ENCODE measurements at regions not wholly inside any gene's neighbourhood (a gene's known extent, or its start where the extent isn't known, plus 50 kb on each side); places are given as distances from the start of the nearest gene placed in this dataset.

DNA sequence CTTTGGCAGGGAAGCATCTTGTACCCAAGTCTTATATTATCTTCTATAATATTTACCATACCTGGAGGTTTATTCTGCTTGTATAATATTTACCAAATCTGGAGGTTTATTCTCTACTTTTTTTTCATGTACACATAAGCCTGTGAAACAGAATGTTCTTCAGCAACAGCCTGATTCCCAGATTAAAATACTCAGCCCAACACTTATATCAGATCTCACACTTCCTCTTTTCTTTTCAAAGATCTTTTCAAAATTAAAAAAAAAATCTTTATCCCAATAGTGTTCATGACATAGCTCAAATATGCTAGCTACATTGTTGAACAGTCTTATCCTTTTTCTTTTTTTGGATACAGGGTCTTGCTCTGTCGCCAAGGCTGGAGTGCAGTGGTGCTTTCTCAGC lies 300.7 kb downstream of the LMO7 start:
- DNase-seq (ENCODE audit: low read depth), result no peak

DNA sequence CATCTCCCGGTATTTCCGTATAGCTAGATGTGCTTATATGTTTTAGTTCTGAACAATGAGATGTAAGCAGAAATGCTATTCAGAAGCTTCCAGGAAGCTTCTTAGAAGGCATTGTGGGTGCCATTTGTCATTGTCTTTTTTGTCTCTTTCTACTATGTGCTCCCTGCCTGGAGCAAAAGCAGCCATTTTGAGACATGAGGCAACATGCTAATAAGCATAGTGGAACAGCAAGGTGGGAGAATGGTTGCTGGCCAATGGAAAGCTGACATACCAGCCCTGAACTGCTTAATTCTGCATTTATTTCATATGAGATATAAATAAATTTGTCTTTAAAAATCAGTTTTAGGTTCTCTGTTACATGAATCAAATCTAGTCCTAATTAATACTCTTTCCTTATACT lies 299.7 kb downstream of the LMO7 start:
- no peak for DNase-seq (ENCODE audit: low read depth)

DNA sequence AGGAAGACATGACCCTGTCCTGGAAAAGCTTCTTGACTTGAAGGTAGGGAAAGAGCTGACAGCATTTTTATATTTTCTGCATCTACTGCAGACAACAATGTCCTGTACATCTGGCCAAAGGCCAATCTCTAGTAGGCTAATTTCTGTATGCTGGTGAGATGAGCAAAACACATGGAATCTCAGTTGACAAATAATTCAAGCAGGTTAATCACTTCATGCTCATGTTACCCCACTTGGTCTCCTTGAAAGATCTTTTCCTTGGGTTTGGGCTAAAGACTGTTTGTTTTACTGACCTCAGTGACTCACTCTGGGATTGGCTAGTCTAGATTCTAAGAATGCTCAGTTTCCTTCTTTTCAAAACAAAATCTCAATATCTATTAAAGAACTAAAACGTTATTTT lies 298.8 kb downstream of the LMO7 start:
- DNase-seq (ENCODE audit: low read depth), result peak; percentile 9

DNA sequence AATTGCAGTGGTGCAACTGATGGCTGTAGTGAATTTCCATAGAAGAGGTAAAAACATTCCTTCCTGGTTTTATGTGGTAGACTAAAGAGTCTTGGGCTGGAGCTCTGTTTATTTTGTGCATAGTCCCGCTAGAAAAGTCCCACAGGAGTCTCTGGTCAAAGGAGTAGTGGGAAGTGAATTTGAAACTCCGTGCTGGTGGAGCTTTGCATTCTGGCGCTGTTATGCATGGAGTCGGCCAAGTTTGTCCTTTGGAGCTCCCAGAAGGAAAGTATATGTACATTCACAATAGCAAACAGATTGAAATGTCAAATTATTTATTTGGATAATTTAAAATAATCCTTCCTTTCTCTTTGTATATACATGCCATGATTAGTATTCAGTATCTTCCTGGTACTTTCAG lies 296.5 kb downstream of the LMO7 start:
- no peak for DNase-seq (ENCODE audit: low read depth)

DNA sequence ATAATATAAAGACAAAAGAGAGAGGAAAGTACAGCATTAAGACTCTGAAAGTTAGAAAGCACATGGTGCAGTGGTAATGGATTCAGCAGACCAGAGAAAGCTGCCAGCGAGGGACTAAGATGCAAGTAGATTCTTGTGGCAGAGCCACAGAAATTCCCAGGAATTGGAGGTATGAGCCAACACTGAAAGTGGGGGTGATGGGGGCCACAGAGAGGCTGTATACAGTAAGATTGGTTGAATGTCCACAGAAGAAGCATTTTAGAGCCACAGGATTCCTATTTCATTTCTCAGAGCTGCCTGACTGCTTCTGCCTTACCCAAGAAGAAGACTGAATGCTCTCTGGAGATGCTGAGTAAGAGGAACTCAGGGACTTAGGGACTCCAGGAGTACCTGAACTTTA lies 295.0 kb downstream of the LMO7 start:
- peak; percentile 9 for DNase-seq (ENCODE audit: low read depth)

DNA sequence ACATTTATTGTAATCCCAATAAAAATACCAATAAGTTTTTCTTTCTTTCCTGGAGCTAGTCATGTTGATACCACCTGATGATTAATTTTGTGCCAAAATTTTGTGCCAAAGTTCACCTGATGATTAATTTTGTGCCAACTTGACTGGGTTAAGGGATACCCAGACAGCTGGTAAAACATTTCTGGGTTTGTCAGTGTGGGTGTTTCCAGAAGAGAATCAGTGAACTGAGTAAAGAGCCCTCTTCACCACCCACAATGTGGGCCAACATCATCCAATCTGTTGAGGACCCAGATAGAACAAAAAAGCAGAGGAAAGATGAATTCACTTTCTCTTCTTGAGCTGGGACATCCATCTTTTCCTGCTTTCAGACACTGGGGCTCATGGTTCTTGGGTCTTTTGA lies 292.9 kb downstream of the LMO7 start:
- DNase-seq (ENCODE audit: low read depth), result no peak

DNA sequence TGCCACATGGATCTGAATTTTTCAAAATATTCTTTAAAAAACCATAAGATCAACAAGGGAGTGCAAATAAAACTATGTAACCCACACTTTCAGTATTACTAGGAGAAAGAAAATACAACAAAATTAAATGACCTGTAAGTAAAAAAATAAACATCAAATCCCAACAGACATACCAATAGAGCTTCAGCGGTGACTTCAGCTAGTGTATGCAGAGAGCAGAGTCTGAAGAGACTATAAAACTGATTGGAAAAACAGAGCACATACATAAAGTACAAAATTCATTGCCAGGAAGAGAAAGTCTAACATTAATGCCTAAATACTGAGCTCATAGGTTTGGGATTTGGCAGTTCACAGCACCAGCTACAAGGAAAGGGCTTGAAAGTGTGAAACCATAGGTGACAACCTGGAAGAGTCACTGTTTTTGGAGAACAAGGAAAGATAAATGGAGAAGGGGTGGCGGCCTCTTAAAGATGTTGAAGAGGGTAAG lies 291.1 kb downstream of the LMO7 start:
- no peak for DNase-seq (ENCODE audit: low read depth)

DNA sequence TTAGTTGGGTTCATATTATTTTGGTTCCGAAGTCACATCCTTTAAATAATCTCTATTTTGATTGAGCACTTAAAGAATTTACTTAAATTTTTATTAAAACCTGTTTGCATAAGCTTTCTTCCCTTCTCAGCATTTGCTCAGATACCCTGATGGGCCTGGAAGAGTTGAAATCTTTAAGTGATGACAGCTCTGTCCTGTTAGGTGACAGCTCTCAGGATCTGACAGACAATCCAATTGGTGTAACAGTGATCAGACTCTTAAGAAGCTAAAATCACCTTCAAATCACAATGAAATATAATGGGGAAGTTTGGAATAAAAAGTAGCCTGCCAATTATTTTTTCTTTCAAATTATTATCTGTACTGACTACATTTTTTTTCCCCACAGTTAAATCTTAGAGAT lies 284.4 kb downstream of the LMO7 start:
- no peak for DNase-seq (ENCODE audit: low read depth)

DNA sequence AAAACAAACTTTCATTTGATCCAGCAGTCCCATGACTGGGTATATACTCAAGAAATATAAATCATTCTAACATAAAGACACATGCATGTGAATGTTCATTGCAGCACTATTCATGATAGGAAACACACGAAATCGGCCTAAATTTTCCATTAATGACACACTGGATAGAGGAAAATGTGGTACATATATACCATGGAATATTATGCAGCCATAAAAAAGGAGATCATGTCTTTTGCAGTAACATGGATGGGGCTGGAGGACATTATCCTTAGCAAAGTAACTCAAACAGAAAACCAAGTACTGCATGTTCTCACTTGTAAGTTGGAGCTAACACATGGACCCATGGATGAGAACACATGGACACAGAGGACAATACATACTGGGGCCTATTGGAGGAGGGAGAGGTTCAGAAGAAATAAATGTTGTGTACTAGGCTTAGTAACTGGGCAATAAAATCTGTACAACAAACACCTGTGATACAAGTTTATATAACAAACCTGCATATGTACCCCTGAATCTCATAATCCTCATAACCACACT lies 283.6 kb downstream of the LMO7 start:
- DNase-seq (ENCODE audit: low read depth), result no peak

DNA sequence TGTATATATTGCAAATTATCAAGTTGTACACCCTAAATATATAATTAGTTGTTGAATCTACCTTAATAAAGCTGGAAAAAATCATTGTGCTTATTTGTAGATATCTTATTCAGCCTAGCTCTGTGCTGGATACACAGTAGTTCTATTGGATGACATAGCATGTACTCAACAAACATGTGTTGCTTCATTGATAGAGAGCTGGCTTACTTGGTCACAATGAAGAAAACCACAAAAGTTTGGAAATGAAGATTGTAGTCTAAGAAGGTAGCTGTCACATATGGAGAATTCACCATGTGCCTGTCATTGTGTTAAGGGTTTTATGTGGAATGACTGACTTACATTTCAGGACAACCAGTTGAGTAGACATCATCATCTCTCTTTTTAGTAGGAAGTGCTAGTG lies 278.9 kb downstream of the LMO7 start:
- no peak for DNase-seq (ENCODE audit: low read depth)

DNA sequence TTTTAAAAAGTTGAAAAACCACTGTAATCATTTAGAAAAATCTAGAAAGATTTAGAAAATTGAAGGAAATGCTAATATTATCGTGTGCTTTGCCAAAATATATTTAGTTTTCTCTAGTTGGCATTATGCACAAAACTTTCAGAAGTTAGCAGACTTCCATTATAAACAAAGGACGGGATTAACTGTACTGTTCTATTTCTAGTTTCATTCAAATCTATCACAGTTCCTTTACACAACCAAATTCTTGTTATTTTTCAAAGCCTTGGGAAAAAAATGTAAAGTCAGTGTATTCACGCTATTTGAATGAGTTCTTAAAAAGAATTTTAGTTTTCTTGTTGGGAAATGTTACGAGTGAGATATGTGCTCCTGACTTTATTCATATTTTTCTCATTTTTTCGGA lies 277.8 kb downstream of the LMO7 start:
- no peak for DNase-seq (ENCODE audit: low read depth)

DNA sequence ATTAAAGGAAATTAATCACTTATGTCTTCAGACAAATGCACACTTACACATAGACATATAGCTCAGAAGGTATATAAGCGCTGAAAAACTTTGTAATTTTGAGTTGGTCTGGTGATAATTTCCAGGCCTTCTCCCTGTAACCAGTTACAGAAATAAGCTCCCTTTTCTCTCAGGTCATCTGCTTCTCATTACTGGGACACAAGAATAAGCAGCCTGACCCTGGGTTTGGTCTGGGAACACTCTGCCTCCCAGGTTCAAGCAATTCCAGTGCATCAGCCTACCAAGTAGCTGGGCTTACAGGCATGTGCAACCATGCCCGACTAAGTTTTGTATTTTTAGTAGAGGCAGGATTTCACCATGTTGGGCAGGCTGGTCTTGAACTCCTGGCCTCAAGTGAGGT lies 274.5 kb downstream of the LMO7 start:
- DNase-seq (ENCODE audit: low read depth), result no peak
